OCI-LY3 (cell line): ENCODE measurements at regions not wholly inside any gene's neighbourhood (a gene's known extent, or its start where the extent isn't known, plus 50 kb on each side); places are given as distances from the start of the nearest gene placed in this dataset.

ENCODE experiments used
- H2AFZ ChIP-seq: fragments of 200-600, 300-600 bp; shearing (Covaris generic); 2 replicates; pipeline ENCODE4 v1.6.0; 2014; ENCODE audit warnings: antibody characterized with exemption, low read depth, low read length
- H3K27ac ChIP-seq: fragments of 200-600, 300-600 bp; sonication (generic); 2 replicates; pipeline ENCODE4 v1.5.1; 2014; ENCODE audit warnings: mild to moderate bottlenecking, low read length, moderate library complexity, mixed read lengths
- H3K27me3 ChIP-seq: fragments of 200-600, 300-600 bp; sonication (generic); 2 replicates; pipeline ENCODE4 v1.6.1; 2014; ENCODE audit warnings: low read depth, low read length, mixed read lengths
- H3K36me3 ChIP-seq: fragments of 200-600, 300-600 bp; sonication (generic); replicated peaks from 2 replicates; pipeline ENCODE3; 2014; ENCODE audit warnings: low read depth, low read length, mixed read lengths
- H3K4me1 ChIP-seq: fragments of 300-600, 200-600 bp; sonication (generic); 2 replicates; pipeline ENCODE4 v1.6.1; 2014; ENCODE audit warnings: low read length, mixed read lengths
- H3K4me2 ChIP-seq: fragments of 200-600, 300-600 bp; sonication (generic); 2 replicates; pipeline ENCODE4 v1.6.1; 2014; ENCODE audit warnings: low read length, mixed read lengths
- H3K4me3 ChIP-seq: fragments of 300-600, 200-600 bp; sonication (generic); 2 replicates; pipeline ENCODE4 v1.5.1; 2014; ENCODE audit warnings: antibody characterized with exemption, mild to moderate bottlenecking, low read length, moderate library complexity
- H3K79me2 ChIP-seq: fragments of 300-600, 200-600 bp; shearing (Covaris generic); 2 replicates; pipeline ENCODE4 v1.6.1; 2014; ENCODE audit warnings: mild to moderate bottlenecking, low read length, mixed read lengths
- H3K9ac ChIP-seq: fragments of 300-600, 200-600 bp; shearing (Covaris generic); 2 replicates; pipeline ENCODE4 v1.6.0; 2014; ENCODE audit warnings: mild to moderate bottlenecking, low read length, moderate library complexity
- H3K9me3 ChIP-seq: fragments of 200-600, 300-600 bp; shearing (Covaris generic); 2 replicates; pipeline ENCODE4 v1.6.1; 2014; ENCODE audit warnings: low read length, mixed read lengths; ENCODE audit not compliant: insufficient read depth
- H4K20me1 ChIP-seq: fragments of 200-600, 300-600 bp; sonication (generic); 2 replicates; pipeline ENCODE4 v1.6.1; 2016; ENCODE audit warnings: low read length, mixed read lengths; ENCODE audit not compliant: insufficient read depth
- EZH2phosphoT487 ChIP-seq: fragments of 200-600 bp; shearing (Covaris generic); IDR thresholded peaks from 2 replicates; pipeline ENCODE4 v1.6.1; 2018; ENCODE audit warnings: antibody characterized with exemption, mixed run types, low read depth
- TF ChIP-seq, protein P1 (sequence below): fragments of 200-600, 300-600 bp; sonication (generic); IDR thresholded peaks from 2 replicates; pipeline ENCODE4 v1.5.1; 2014; ENCODE audit warnings: antibody characterized with exemption, low read length, low read depth

DNA sequence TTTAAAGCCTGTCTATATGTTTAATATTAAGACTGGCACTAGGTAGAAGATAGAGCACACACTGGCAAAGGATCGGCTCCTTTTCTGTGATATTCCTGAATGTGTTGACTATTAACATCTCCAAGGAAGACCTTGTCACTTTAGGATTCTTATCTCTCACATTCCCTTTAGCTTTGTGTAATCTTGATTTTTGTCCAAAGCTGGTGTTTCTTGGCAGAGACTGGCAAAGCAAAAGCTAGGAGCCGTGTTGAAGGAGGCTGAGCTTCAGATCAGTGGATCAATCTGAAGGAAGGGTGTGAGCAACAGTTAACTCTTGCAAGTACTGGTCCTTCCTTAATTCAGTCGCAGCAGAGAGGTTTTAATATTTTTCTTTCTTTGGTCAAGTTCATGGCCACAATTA, 830.4 kb upstream of the ZNF608 start:
- Histone ChIP-seq H3K27ac (no peak overlapping the region), H3K9ac (no peak overlapping the region), H3K36me3 (no peaks in the 10 kb centered on the region), H3K4me1 (no peaks in the 10 kb centered on the region), H3K9me3 (no peaks in the 10 kb centered on the region), H3K27me3 (no peaks in the 10 kb centered on the region), H3K79me2 (no peaks in the 10 kb centered on the region), H2AFZ (no peak overlapping the region), H3K4me2 (no peak overlapping the region), H4K20me1 (no peaks in the 10 kb centered on the region), H3K4me3 (no peak overlapping the region)
- TF ChIP-seq EZH2phosphoT487, result no peak
- TF ChIP-seq, protein P1, sequence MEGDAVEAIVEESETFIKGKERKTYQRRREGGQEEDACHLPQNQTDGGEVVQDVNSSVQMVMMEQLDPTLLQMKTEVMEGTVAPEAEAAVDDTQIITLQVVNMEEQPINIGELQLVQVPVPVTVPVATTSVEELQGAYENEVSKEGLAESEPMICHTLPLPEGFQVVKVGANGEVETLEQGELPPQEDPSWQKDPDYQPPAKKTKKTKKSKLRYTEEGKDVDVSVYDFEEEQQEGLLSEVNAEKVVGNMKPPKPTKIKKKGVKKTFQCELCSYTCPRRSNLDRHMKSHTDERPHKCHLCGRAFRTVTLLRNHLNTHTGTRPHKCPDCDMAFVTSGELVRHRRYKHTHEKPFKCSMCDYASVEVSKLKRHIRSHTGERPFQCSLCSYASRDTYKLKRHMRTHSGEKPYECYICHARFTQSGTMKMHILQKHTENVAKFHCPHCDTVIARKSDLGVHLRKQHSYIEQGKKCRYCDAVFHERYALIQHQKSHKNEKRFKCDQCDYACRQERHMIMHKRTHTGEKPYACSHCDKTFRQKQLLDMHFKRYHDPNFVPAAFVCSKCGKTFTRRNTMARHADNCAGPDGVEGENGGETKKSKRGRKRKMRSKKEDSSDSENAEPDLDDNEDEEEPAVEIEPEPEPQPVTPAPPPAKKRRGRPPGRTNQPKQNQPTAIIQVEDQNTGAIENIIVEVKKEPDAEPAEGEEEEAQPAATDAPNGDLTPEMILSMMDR, result no peak

DNA sequence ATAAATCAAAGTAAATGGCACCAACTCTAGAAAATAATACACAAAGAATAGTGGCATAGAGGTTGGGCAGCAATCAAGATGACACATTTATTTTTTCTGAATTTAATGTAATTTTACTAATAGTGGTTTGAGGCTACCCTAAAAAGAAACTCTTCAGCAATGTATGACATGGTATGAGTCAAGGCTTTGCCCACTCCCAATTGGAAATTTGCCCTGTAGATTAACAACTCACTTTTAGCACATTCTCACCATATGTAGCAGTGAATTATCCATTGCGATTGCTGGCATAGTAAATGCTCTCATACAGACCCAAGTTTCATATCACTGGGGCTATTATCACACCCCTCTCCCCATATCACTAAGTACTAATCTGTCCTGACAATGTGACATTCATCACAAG, 832.1 kb upstream of the ZNF608 start:
- TF ChIP-seq, protein P1, result no peak
- TF ChIP-seq EZH2phosphoT487, result no peak
- Histone ChIP-seq H3K79me2 (no peaks in the 10 kb centered on the region), H3K4me2 (no peak overlapping the region), H3K9ac (no peak overlapping the region), H3K27me3 (no peaks in the 10 kb centered on the region), H3K9me3 (no peaks in the 10 kb centered on the region), H3K27ac (no peak overlapping the region), H2AFZ (no peak overlapping the region), H4K20me1 (no peaks in the 10 kb centered on the region), H3K4me1 (no peaks in the 10 kb centered on the region), H3K4me3 (no peak overlapping the region), H3K36me3 (no peaks in the 10 kb centered on the region)

DNA sequence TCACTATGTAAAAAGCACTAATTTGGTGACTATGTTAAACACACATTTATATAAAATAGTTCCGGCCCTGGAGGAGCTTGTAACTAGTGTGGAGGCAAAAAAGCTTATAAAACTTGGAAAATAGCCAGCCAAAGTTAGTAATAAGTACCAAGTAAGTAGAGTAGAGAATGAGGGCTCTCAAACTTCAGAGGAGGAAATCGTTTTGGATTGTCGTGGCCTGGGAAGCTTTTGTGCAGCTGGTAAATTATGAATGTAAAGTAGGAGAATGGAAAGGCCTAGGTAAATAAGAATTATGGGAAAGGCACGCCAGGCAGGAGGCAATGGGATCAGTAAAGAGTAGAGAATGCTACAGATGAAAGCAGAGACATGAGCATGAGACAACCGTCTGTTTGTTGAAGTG, 832.7 kb upstream of the ZNF608 start:
- Histone ChIP-seq H3K4me3 (no peak overlapping the region), H3K79me2 (no peaks in the 10 kb centered on the region), H3K4me1 (no peaks in the 10 kb centered on the region), H3K9ac (no peak overlapping the region), H3K4me2 (no peak overlapping the region), H3K36me3 (no peaks in the 10 kb centered on the region), H3K27me3 (no peaks in the 10 kb centered on the region), H4K20me1 (no peaks in the 10 kb centered on the region), H2AFZ (no peak overlapping the region), H3K27ac (no peak overlapping the region), H3K9me3 (no peaks in the 10 kb centered on the region)
- TF ChIP-seq, protein P1, result no peak
- TF ChIP-seq EZH2phosphoT487, result no peak

DNA sequence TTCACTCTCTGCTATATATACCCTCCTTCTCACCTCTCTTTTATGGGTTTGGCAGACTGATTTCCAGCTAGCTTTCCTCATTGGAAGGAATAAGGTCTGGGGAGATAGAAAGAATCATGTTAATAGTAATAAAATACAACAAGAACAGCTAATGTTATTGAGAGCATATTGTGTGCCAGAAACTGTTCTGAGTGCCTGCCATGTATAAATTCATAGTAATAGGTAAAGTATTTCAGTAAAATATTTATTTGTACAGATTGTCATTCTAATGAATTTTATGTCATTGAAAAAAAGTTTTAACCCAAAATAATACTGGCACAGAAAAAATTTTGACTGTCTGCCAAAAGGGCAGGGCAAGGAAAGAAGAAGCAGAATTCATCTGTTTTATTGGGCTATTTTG, 834.9 kb upstream of the ZNF608 start:
- no peak overlapping the region for H3K4me3 ChIP-seq
- no peaks in the 10 kb centered on the region for H4K20me1 ChIP-seq
- no peaks in the 10 kb centered on the region for H3K27me3 ChIP-seq
- H3K9ac ChIP-seq, result no peak overlapping the region
- H3K9me3 ChIP-seq, result no peaks in the 10 kb centered on the region
- no peaks in the 10 kb centered on the region for H3K79me2 ChIP-seq
- no peak for TF ChIP-seq EZH2phosphoT487
- TF ChIP-seq, protein P1, result no peak
- no peak overlapping the region for H3K27ac ChIP-seq
- no peak overlapping the region for H2AFZ ChIP-seq
- no peaks in the 10 kb centered on the region for H3K4me1 ChIP-seq
- H3K4me2 ChIP-seq, result no peak overlapping the region
- H3K36me3 ChIP-seq, result no peaks in the 10 kb centered on the region
